ENCODE measurements at regions not wholly inside any gene's neighbourhood (a gene's known extent, or its start where the extent isn't known, plus 50 kb on each side); places are given as distances from the start of the nearest gene placed in this dataset.

GRCh38 chr1:223057569-223058093 lies 85.4 kb downstream of the TLR5 start:
- DNase-seq: no peak
